ENCODE measurements at regions not wholly inside any gene's neighbourhood (a gene's known extent, or its start where the extent isn't known, plus 50 kb on each side); places are given as distances from the start of the nearest gene placed in this dataset.

- no peak overlapping the region for H3K4me3 ChIP-seq
- no peak for TF ChIP-seq CTCF (IDR thresholded peaks at IDR 0.05)
- DNase-seq (ENCODE audit: low spot score in 2 of 2) = no peak
- H3K36me3 ChIP-seq = no peaks in the 10 kb centered on the region
- intact Hi-C loops (cut with DNase I) = no loop called here
- H3K9me3 ChIP-seq = no peaks in the 10 kb centered on the region
- H3K27me3 ChIP-seq = no peaks in the 10 kb centered on the region
- no peaks in the 10 kb centered on the region for H3K4me1 ChIP-seq
- no peak overlapping the region for H3K27ac ChIP-seq
These were observed 117.9 kb upstream of the SPATA12 start for GRCh38 chr3:56942523-56942922.

GRCh38 chr3:56940976-56941375, 119.5 kb upstream of the SPATA12 start:
- Histone ChIP-seq H3K36me3 (no peaks in the 10 kb centered on the region), H3K27ac (no peak overlapping the region), H3K27me3 (no peaks in the 10 kb centered on the region), H3K4me3 (no peak overlapping the region), H3K9me3 (no peaks in the 10 kb centered on the region), H3K4me1 (no peaks in the 10 kb centered on the region)
- no peak for DNase-seq (ENCODE audit: low spot score in 2 of 2)
- no peak for TF ChIP-seq CTCF (IDR thresholded peaks at IDR 0.05)
- intact Hi-C loops (cut with DNase I) = no loop called here

GRCh38 chr3:56940321-56940720, 120.1 kb upstream of the SPATA12 start:
- Histone ChIP-seq H3K4me1 (no peaks in the 10 kb centered on the region), H3K4me3 (no peak overlapping the region), H3K9me3 (no peaks in the 10 kb centered on the region), H3K36me3 (no peaks in the 10 kb centered on the region), H3K27me3 (no peaks in the 10 kb centered on the region), H3K27ac (no peak overlapping the region)
- no peak for TF ChIP-seq CTCF (IDR thresholded peaks at IDR 0.05)
- intact Hi-C loops (cut with DNase I) = no loop called here
- no peak for DNase-seq (ENCODE audit: low spot score in 2 of 2)

- no peaks in the 10 kb centered on the region for H3K27me3 ChIP-seq
- H3K9me3 ChIP-seq = no peaks in the 10 kb centered on the region
- no peaks in the 10 kb centered on the region for H3K36me3 ChIP-seq
- no peak overlapping the region for H3K4me3 ChIP-seq
- DNase-seq (ENCODE audit: low spot score in 2 of 2) = no peak
- intact Hi-C loops (cut with DNase I) = no loop called here
- TF ChIP-seq CTCF (IDR thresholded peaks at IDR 0.05) = no peak
- H3K27ac ChIP-seq = no peak overlapping the region
- no peaks in the 10 kb centered on the region for H3K4me1 ChIP-seq
These were observed 120.6 kb upstream of the SPATA12 start for GRCh38 chr3:56939834-56940233.

GRCh38 chr3:56938530-56938929, 121.9 kb upstream of the SPATA12 start:
- intact Hi-C loops (cut with DNase I) = no loop called here
- H3K4me3 ChIP-seq = no peak overlapping the region
- TF ChIP-seq CTCF (IDR thresholded peaks at IDR 0.05) = no peak
- H3K9me3 ChIP-seq = no peaks in the 10 kb centered on the region
- H3K27ac ChIP-seq = no peak overlapping the region
- no peaks in the 10 kb centered on the region for H3K36me3 ChIP-seq
- H3K27me3 ChIP-seq = no peaks in the 10 kb centered on the region
- H3K4me1 ChIP-seq = no peaks in the 10 kb centered on the region
- DNase-seq (ENCODE audit: low spot score in 2 of 2) = no peak

GRCh38 chr3:56937580-56937979, 122.9 kb upstream of the SPATA12 start:
- no peaks in the 10 kb centered on the region for H3K4me1 ChIP-seq
- no peaks in the 10 kb centered on the region for H3K27me3 ChIP-seq
- no peaks in the 10 kb centered on the region for H3K9me3 ChIP-seq
- H3K27ac ChIP-seq = no peak overlapping the region
- H3K36me3 ChIP-seq = no peaks in the 10 kb centered on the region
- no peak overlapping the region for H3K4me3 ChIP-seq
- intact Hi-C loops (cut with DNase I) = no loop called here
- TF ChIP-seq CTCF (IDR thresholded peaks at IDR 0.05) = no peak
- no peak for DNase-seq (ENCODE audit: low spot score in 2 of 2)
